ENCODE measurements at regions not wholly inside any gene's neighbourhood (a gene's known extent, or its start where the extent isn't known, plus 50 kb on each side); places are given as distances from the start of the nearest gene placed in this dataset.

DNA sequence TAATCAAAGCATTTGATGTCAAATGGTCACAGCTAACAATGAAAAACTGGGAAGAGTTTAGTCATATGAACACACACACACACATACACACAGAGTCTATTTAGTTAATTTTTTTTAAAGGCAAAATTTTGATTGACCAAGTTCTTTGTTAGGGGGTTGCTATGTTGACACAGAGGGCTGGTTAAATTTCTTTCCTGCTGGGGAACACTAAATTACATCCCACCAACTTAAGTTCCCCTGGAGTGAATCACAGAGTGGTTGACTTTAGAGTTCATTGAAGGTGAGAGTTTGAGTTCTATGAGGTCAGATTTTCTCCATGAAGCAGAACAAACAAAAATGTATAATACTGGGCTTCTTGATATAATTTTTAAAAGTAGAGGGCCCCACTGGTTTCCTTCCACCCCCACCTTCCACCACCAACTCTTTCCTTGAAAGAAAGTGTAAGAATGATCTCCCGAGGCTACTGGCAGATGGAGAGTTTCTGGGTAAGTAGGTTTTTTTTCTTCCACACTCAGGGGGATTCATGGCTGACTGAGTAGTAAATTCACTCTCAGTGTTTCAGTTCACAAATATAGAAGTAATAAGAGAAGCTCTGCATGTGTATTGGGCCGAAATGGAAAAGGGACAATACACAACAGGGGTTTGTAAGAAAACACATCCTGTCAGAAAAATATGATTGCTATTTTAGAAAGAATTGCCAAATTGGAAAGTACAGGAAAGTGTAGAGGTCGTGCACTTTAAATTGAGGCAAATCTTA is 917.0 kb upstream of the LCORL start:
- Histone ChIP-seq H3K4me2 (ENCODE audit: low read depth, low read length, poor library complexity, severe bottlenecking) (no peak overlapping the region), H2AFZ (ENCODE audit: low read depth, low read length, severe bottlenecking) (no peak overlapping the region), H3K4me3 (ENCODE audit: insufficient read depth, low read length, poor library complexity, severe bottlenecking) (no peak overlapping the region), H3K9ac (ENCODE audit: low read length) (no peak overlapping the region), H3K27me3 (ENCODE audit: low read length) (no peaks in the 10 kb centered on the region), H3K27ac (ENCODE audit: low read depth, low read length) (no peak overlapping the region), H3K9me2 (replicated peaks; ENCODE audit: insufficient read depth, low read length) (no peaks in the 10 kb centered on the region), H3K36me3 (ENCODE audit: low read length) (no peaks in the 10 kb centered on the region), H3F3A (ENCODE audit: insufficient read depth) (no peaks in the 10 kb centered on the region), H4K20me1 (ENCODE audit: low read depth, low read length) (no peaks in the 10 kb centered on the region), H3K79me2 (ENCODE audit: insufficient read depth, low read length) (no peaks in the 10 kb centered on the region), H3K9me3 (ENCODE audit: insufficient read depth, low read length) (no peaks in the 10 kb centered on the region)
- TF ChIP-seq EZH2phosphoT487 (conservative IDR thresholded peaks at IDR 0.05; ENCODE audit: low read length): no peak
- TF ChIP-seq, protein P1, sequence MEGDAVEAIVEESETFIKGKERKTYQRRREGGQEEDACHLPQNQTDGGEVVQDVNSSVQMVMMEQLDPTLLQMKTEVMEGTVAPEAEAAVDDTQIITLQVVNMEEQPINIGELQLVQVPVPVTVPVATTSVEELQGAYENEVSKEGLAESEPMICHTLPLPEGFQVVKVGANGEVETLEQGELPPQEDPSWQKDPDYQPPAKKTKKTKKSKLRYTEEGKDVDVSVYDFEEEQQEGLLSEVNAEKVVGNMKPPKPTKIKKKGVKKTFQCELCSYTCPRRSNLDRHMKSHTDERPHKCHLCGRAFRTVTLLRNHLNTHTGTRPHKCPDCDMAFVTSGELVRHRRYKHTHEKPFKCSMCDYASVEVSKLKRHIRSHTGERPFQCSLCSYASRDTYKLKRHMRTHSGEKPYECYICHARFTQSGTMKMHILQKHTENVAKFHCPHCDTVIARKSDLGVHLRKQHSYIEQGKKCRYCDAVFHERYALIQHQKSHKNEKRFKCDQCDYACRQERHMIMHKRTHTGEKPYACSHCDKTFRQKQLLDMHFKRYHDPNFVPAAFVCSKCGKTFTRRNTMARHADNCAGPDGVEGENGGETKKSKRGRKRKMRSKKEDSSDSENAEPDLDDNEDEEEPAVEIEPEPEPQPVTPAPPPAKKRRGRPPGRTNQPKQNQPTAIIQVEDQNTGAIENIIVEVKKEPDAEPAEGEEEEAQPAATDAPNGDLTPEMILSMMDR (IDR thresholded peaks at IDR 0.05; ENCODE audit: insufficient read depth, low read length, poor library complexity, severe bottlenecking): no peak

DNA sequence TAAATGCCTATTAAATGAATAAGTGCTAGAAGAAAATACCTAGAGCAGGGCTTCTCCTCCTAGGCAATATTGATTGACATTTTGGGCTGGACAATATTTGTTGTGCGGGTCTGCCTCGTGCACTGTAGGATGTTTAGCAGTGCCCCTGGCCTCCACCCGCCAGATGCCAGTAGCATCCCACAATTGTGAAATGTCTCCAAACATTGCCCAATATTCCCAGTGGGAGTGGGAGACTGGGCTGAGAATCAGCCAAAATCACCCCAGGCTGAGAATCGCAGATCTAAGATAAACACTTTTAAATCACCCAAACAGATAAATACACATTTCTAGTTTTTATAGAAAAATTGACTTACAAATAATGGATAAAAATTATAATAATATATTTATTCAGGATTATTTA is 916.2 kb upstream of the LCORL start:
- Histone ChIP-seq H3K9ac (ENCODE audit: low read length) (no peak overlapping the region), H2AFZ (ENCODE audit: low read depth, low read length, severe bottlenecking) (no peak overlapping the region), H3K9me2 (replicated peaks; ENCODE audit: insufficient read depth, low read length) (no peaks in the 10 kb centered on the region), H3K4me3 (ENCODE audit: insufficient read depth, low read length, poor library complexity, severe bottlenecking) (no peak overlapping the region), H4K20me1 (ENCODE audit: low read depth, low read length) (no peaks in the 10 kb centered on the region), H3K36me3 (ENCODE audit: low read length) (no peaks in the 10 kb centered on the region), H3K27ac (ENCODE audit: low read depth, low read length) (no peak overlapping the region), H3K27me3 (ENCODE audit: low read length) (no peaks in the 10 kb centered on the region), H3K4me2 (ENCODE audit: low read depth, low read length, poor library complexity, severe bottlenecking) (no peak overlapping the region), H3F3A (ENCODE audit: insufficient read depth) (no peaks in the 10 kb centered on the region), H3K9me3 (ENCODE audit: insufficient read depth, low read length) (no peaks in the 10 kb centered on the region), H3K79me2 (ENCODE audit: insufficient read depth, low read length) (no peaks in the 10 kb centered on the region)
- no peak for TF ChIP-seq EZH2phosphoT487 (conservative IDR thresholded peaks at IDR 0.05; ENCODE audit: low read length)
- TF ChIP-seq, protein P1 (IDR thresholded peaks at IDR 0.05; ENCODE audit: insufficient read depth, low read length, poor library complexity, severe bottlenecking): no peak

DNA sequence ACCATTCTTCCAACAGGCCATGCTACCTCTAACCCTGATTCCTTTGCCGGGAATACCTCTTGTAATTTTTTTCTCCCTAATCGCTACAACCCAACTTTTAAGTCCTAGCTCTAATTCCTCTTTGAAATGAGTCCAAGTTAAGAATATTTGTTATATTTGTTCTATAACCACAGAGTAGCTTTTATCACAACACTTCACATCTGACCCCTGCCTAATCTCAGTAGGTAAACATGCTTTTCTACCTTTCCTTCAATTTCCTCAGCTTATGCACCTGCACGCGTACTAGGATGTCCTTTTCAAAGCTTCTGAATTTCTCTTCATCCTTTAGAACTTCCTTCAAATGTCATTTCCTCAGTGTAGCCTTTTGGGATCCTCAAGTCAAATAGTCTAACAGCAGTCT is 915.5 kb upstream of the LCORL start:
- Histone ChIP-seq H3K4me3 (ENCODE audit: insufficient read depth, low read length, poor library complexity, severe bottlenecking) (no peak overlapping the region), H3K9ac (ENCODE audit: low read length) (no peak overlapping the region), H3K36me3 (ENCODE audit: low read length) (no peaks in the 10 kb centered on the region), H2AFZ (ENCODE audit: low read depth, low read length, severe bottlenecking) (no peak overlapping the region), H3K27me3 (ENCODE audit: low read length) (no peaks in the 10 kb centered on the region), H3K79me2 (ENCODE audit: insufficient read depth, low read length) (no peaks in the 10 kb centered on the region), H4K20me1 (ENCODE audit: low read depth, low read length) (no peaks in the 10 kb centered on the region), H3F3A (ENCODE audit: insufficient read depth) (no peaks in the 10 kb centered on the region), H3K9me2 (replicated peaks; ENCODE audit: insufficient read depth, low read length) (no peaks in the 10 kb centered on the region), H3K4me2 (ENCODE audit: low read depth, low read length, poor library complexity, severe bottlenecking) (no peak overlapping the region), H3K27ac (ENCODE audit: low read depth, low read length) (no peak overlapping the region), H3K9me3 (ENCODE audit: insufficient read depth, low read length) (no peaks in the 10 kb centered on the region)
- TF ChIP-seq, protein P1 (IDR thresholded peaks at IDR 0.05; ENCODE audit: insufficient read depth, low read length, poor library complexity, severe bottlenecking): no peak
- TF ChIP-seq EZH2phosphoT487 (conservative IDR thresholded peaks at IDR 0.05; ENCODE audit: low read length): no peak

All from SU-DHL-6 (cell line).